Left cardiac atrium (tissue), 4 donors: ENCODE measurements at regions not wholly inside any gene's neighbourhood (a gene's known extent, or its start where the extent isn't known, plus 50 kb on each side); places are given as distances from the start of the nearest gene placed in this dataset.
"Not testable (repeated sequence)": the region's sequence is repeated elsewhere in the genome, so short reads cannot be mapped to it uniquely, and the experiment has no call there.

Source experiments
- ATAC-seq, 2 donors: fragments of 200-7000 bp; cut with Tn5 transposase; one replicate each; pipeline ENCODE4 v1.9.1; 2020; ENCODE audit warnings: mild to moderate bottlenecking in 2 of 2, moderate library complexity in 2 of 2
- DNase-seq: peaks from one replicate; pipeline ENCODE4 v3.0.0-alpha.2; 2020
- intact Hi-C, 2 donors: fragments of 100-400 bp; cut with DNase I; formaldehyde crosslinking; loops; one replicate each; pipeline versions ENCODE4 v1.14.1 to v1.15.1; 2022 to 2023
- donor health status: DM: no; HTN: yes; CAD: no.
- donor health status: DM: no; HTN: yes; CAD: no; lungs with severe emphysema.
- donor health status: DM: yes; HTN: yes; CAD: no.
- donor health status: Dilated cardiomyopathy.

GRCh38 chr13:50203256-50203941 is 188.2 kb downstream of the KCNRG start:
- no peak for ATAC-seq
- intact Hi-C loops: no loop called here
- DNase-seq: no peak

GRCh38 chr13:50205581-50205980 is 190.3 kb downstream of the KCNRG start:
- no peak for ATAC-seq

GRCh38 chr13:50208826-50209335 is 193.6 kb downstream of the KCNRG start:
- ATAC-seq (peak; percentile 91 to 95), DNase-seq (peak; percentile 50)
- intact Hi-C loops: no loop called here

More at GRCh38 chr13:50205581-50205980, 190.3 kb downstream of the KCNRG start:
- intact Hi-C loops: no loop called here
- no peak for DNase-seq

- intact Hi-C loops: no loop called here
- no peak for ATAC-seq
- no peak for DNase-seq
Measured at GRCh38 chr13:50209631-50210030, 194.4 kb downstream of the KCNRG start.

GRCh38 chr13:50213526-50213925 is 198.3 kb downstream of the KCNRG start:
- DNase-seq (no peak), ATAC-seq (no peak)
- intact Hi-C loops: no loop called here

- intact Hi-C loops: no loop called here
- DNase-seq (no peak), ATAC-seq (no peak)
Measured at GRCh38 chr13:50214514-50214913, 199.3 kb downstream of the KCNRG start.

- intact Hi-C loops: no loop called here
- no peak for DNase-seq
- no peak for ATAC-seq
Measured at GRCh38 chr13:50215399-50215798, 200.2 kb downstream of the KCNRG start.

- no peak for DNase-seq
- ATAC-seq: no peak
- intact Hi-C loops: no loop called here
Measured at GRCh38 chr13:50219743-50220142, 204.5 kb downstream of the KCNRG start.

GRCh38 chr13:50220938-50221337 is 205.7 kb downstream of the KCNRG start:
- DNase-seq (no peak), ATAC-seq (no peak)

GRCh38 chr13:50222569-50223332 is 207.5 kb downstream of the KCNRG start:
- intact Hi-C loops: no loop called here
- DNase-seq: peak; percentile 74
- peak; percentile 93 to 94 for ATAC-seq

More at GRCh38 chr13:50220938-50221337, 205.7 kb downstream of the KCNRG start:
- intact Hi-C loops: no loop called here

- ATAC-seq (no peak), DNase-seq (no peak)
- intact Hi-C loops: no loop called here
Measured at GRCh38 chr13:50224534-50224933, 209.3 kb downstream of the KCNRG start.

GRCh38 chr13:50225193-50226155 is 210.2 kb downstream of the KCNRG start:
- DNase-seq (no peak), ATAC-seq (no peak)
- intact Hi-C loops: no loop called here

GRCh38 chr13:50226515-50227155 is 211.4 kb downstream of the KCNRG start:
- DNase-seq (no peak), ATAC-seq (no peak)
- intact Hi-C loops: no loop called here

- ATAC-seq: no peak
- intact Hi-C loops: no loop called here
- no peak for DNase-seq
Measured at GRCh38 chr13:50227361-50227760, 212.1 kb downstream of the KCNRG start.

- intact Hi-C loops: no loop called here
- ATAC-seq (no peak), DNase-seq (no peak)
Measured at GRCh38 chr13:50228527-50228926, 213.3 kb downstream of the KCNRG start.

GRCh38 chr13:50229960-50230661 is 214.9 kb downstream of the KCNRG start:
- ATAC-seq: peak; percentile 79 to 84
- intact Hi-C loops: no loop called here

GRCh38 chr13:50230662-50230978 is 215.4 kb downstream of the KCNRG start:
- DNase-seq (no peak), ATAC-seq (no peak)
- intact Hi-C loops: no loop called here

More at GRCh38 chr13:50229960-50230661, 214.9 kb downstream of the KCNRG start:
- no peak for DNase-seq

- intact Hi-C loops, DNase-seq, ATAC-seq: not testable (repeated sequence)
Measured at GRCh38 chr13:50233574-50233973, 218.3 kb downstream of the KCNRG start.
